Stomach (tissue), 4 donors: ENCODE measurements at regions not wholly inside any gene's neighbourhood (a gene's known extent, or its start where the extent isn't known, plus 50 kb on each side); places are given as distances from the start of the nearest gene placed in this dataset.
A peak's percentile ranks its signal among the peaks of the same experiment; 100 is the strongest.

ENCODE experiments used
- CTCF ChIP-seq, 7 experiments: fragments of 450-650 bp in 4 of 7; fragments of 200-600 bp in 3 of 7; sonication (generic) in 3 of 7; IDR thresholded peaks; one replicate each; pipeline ENCODE4 v1.5.1; 2016 to 2019; ENCODE audit warnings: antibody characterized with exemption in 7 of 7, control low read depth in 2 of 7, mild to moderate bottlenecking in 1 of 7
- EP300 ChIP-seq: sonication (generic); formaldehyde crosslinking; IDR thresholded peaks from one replicate; pipeline ENCODE4 v1.6.1; 2017; ENCODE audit warnings: antibody characterized with exemption
- POLR2A ChIP-seq, 4 donors: fragments of 450-650 bp; IDR thresholded peaks; one replicate each; pipeline ENCODE4 v1.6.1; 2016; ENCODE audit warnings: antibody characterized with exemption in 4 of 4, control low read depth in 2 of 4, mild to moderate bottlenecking in 1 of 4, moderate library complexity in 1 of 4
- POLR2AphosphoS5 ChIP-seq, 3 donors: sonication (generic); formaldehyde crosslinking; IDR thresholded peaks; one replicate each; pipeline ENCODE4 v1.6.1; 2016; ENCODE audit warnings: antibody characterized with exemption in 3 of 3

DNA sequence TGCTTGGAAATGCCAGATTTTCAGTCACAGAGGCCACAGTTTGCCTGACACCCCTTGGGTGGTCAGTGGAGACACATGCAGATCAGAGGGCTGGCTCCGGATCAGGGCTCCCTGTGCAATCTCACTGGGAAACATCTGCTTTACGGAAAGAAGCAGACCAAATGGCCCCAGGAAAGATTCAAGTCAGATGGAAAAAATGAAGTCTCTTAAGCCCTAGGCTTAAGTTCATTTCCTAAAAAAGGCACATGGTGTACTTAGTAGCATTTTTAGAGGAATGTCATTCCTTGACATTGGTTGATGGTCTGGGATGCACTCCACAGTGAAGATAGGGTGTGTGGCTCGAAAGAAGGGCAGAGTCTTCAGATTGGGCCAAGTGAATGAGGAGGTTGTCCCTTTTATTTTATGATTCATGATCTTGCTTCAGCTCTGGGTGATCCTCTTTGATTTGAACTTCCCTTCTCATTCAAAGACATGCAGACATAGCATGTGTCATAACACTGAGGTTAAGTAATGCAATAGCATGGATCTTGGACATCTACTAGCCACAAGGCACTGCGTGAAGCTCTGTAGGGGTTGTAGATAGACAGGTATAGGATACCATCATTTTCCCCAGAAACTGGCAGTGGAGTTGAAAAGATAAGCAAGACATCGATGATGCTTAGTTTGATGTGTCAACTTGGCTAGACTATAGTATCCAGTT, 56.5 kb downstream of the KCNE4 start:
- TF ChIP-seq CTCF (IDR thresholded peaks at IDR 0.05), result no peak
- TF ChIP-seq POLR2AphosphoS5 (IDR thresholded peaks at IDR 0.05), result peak in 1 of 3 donors; percentile 10
- TF ChIP-seq EP300, result no peak
- no peak for TF ChIP-seq POLR2A (IDR thresholded peaks at IDR 0.05)
